ENCODE measurements at regions not wholly inside any gene's neighbourhood (a gene's known extent, or its start where the extent isn't known, plus 50 kb on each side); places are given as distances from the start of the nearest gene placed in this dataset.
A peak's percentile ranks its signal among the peaks of the same experiment; 100 is the strongest.

GRCh38 chr12:16893426-16893825 is 287.5 kb upstream of the LMO3 start:
- Histone ChIP-seq H3K4me3 (ENCODE audit: low read length) (no peak overlapping the region), H3K27ac (ENCODE audit: low read length) (no peak overlapping the region), H3K4me1 (ENCODE audit: control insufficient read depth, insufficient read depth, low read length) (no peaks in the 10 kb centered on the region), H3K9me3 (replicated peaks; ENCODE audit: control insufficient read depth, low read depth, low read length) (no peaks in the 10 kb centered on the region), H3K36me3 (ENCODE audit: control insufficient read depth, insufficient read depth, low read length) (no peaks in the 10 kb centered on the region), H3K27me3 (ENCODE audit: control insufficient read depth, insufficient read depth, low read length) (no peaks in the 10 kb centered on the region)
- 83% methylated on average over 2 of the region's 14 CpGs for WGBS (ENCODE audit: insufficient coverage)
- DNase-seq = no peak

GRCh38 chr12:16891673-16892072 is 285.7 kb upstream of the LMO3 start:
- no peak for DNase-seq
- Histone ChIP-seq H3K36me3 (ENCODE audit: control insufficient read depth, insufficient read depth, low read length) (no peaks in the 10 kb centered on the region), H3K9me3 (replicated peaks; ENCODE audit: control insufficient read depth, low read depth, low read length) (no peaks in the 10 kb centered on the region), H3K27ac (ENCODE audit: low read length) (no peak overlapping the region), H3K27me3 (ENCODE audit: control insufficient read depth, insufficient read depth, low read length) (no peaks in the 10 kb centered on the region), H3K4me3 (ENCODE audit: low read length) (no peak overlapping the region), H3K4me1 (ENCODE audit: control insufficient read depth, insufficient read depth, low read length) (no peaks in the 10 kb centered on the region)

- Histone ChIP-seq H3K27me3 (ENCODE audit: control insufficient read depth, insufficient read depth, low read length) (no peaks in the 10 kb centered on the region), H3K27ac (ENCODE audit: low read length) (no peak overlapping the region), H3K9me3 (replicated peaks; ENCODE audit: control insufficient read depth, low read depth, low read length) (no peaks in the 10 kb centered on the region), H3K36me3 (ENCODE audit: control insufficient read depth, insufficient read depth, low read length) (no peaks in the 10 kb centered on the region), H3K4me3 (ENCODE audit: low read length) (no peak overlapping the region), H3K4me1 (ENCODE audit: control insufficient read depth, insufficient read depth, low read length) (no peaks in the 10 kb centered on the region)
- no peak for DNase-seq
- no CpG with 5 or more reads among the region's 2 CpGs for WGBS (ENCODE audit: insufficient coverage)
Observed at GRCh38 chr12:16884819-16885218, 278.9 kb upstream of the LMO3 start.

GRCh38 chr12:16884056-16884455 is 278.1 kb upstream of the LMO3 start:
- no peak overlapping the region for H3K4me3 ChIP-seq (ENCODE audit: low read length)
- H3K36me3 ChIP-seq (ENCODE audit: control insufficient read depth, insufficient read depth, low read length) = no peaks in the 10 kb centered on the region
- no peaks in the 10 kb centered on the region for H3K9me3 ChIP-seq (replicated peaks; ENCODE audit: control insufficient read depth, low read depth, low read length)
- H3K27me3 ChIP-seq (ENCODE audit: control insufficient read depth, insufficient read depth, low read length) = no peaks in the 10 kb centered on the region
- WGBS (ENCODE audit: insufficient coverage) = no CpG with 5 or more reads among the region's 1 CpG
- no peak for DNase-seq
- no peak overlapping the region for H3K27ac ChIP-seq (ENCODE audit: low read length)
- no peaks in the 10 kb centered on the region for H3K4me1 ChIP-seq (ENCODE audit: control insufficient read depth, insufficient read depth, low read length)

GRCh38 chr12:16881986-16882570 is 276.1 kb upstream of the LMO3 start:
- H3K36me3 ChIP-seq (ENCODE audit: control insufficient read depth, insufficient read depth, low read length) = no peaks in the 10 kb centered on the region
- no peak overlapping the region for H3K4me3 ChIP-seq (ENCODE audit: low read length)
- no peaks in the 10 kb centered on the region for H3K9me3 ChIP-seq (replicated peaks; ENCODE audit: control insufficient read depth, low read depth, low read length)
- H3K4me1 ChIP-seq (ENCODE audit: control insufficient read depth, insufficient read depth, low read length) = no peaks in the 10 kb centered on the region
- DNase-seq = no peak
- H3K27me3 ChIP-seq (ENCODE audit: control insufficient read depth, insufficient read depth, low read length) = no peaks in the 10 kb centered on the region
- 67% methylated on average over 1 of the region's 4 CpGs for WGBS (ENCODE audit: insufficient coverage)
- no peak overlapping the region for H3K27ac ChIP-seq (ENCODE audit: low read length)

GRCh38 chr12:16880864-16881285 is 274.9 kb upstream of the LMO3 start:
- Histone ChIP-seq H3K9me3 (replicated peaks; ENCODE audit: control insufficient read depth, low read depth, low read length) (no peaks in the 10 kb centered on the region), H3K4me1 (ENCODE audit: control insufficient read depth, insufficient read depth, low read length) (no peaks in the 10 kb centered on the region), H3K4me3 (ENCODE audit: low read length) (no peak overlapping the region), H3K36me3 (ENCODE audit: control insufficient read depth, insufficient read depth, low read length) (no peaks in the 10 kb centered on the region), H3K27ac (ENCODE audit: low read length) (no peak overlapping the region), H3K27me3 (ENCODE audit: control insufficient read depth, insufficient read depth, low read length) (no peaks in the 10 kb centered on the region)
- WGBS (ENCODE audit: insufficient coverage) = 17% methylated on average over 6 of the region's 10 CpGs
- DNase-seq = no peak

GRCh38 chr12:16870845-16871244 is 264.9 kb upstream of the LMO3 start:
- H3K27ac ChIP-seq (ENCODE audit: low read length) = no peak overlapping the region
- no CpG with 5 or more reads among the region's 1 CpG for WGBS (ENCODE audit: insufficient coverage)
- H3K36me3 ChIP-seq (ENCODE audit: control insufficient read depth, insufficient read depth, low read length) = no peaks in the 10 kb centered on the region
- no peak for DNase-seq
- H3K4me3 ChIP-seq (ENCODE audit: low read length) = no peak overlapping the region
- no peaks in the 10 kb centered on the region for H3K9me3 ChIP-seq (replicated peaks; ENCODE audit: control insufficient read depth, low read depth, low read length)
- no peaks in the 10 kb centered on the region for H3K4me1 ChIP-seq (ENCODE audit: control insufficient read depth, insufficient read depth, low read length)
- H3K27me3 ChIP-seq (ENCODE audit: control insufficient read depth, insufficient read depth, low read length) = no peaks in the 10 kb centered on the region

GRCh38 chr12:16863742-16864141 is 257.8 kb upstream of the LMO3 start:
- Histone ChIP-seq H3K27ac (ENCODE audit: low read length) (no peak overlapping the region), H3K9me3 (replicated peaks; ENCODE audit: control insufficient read depth, low read depth, low read length) (no peaks in the 10 kb centered on the region), H3K27me3 (ENCODE audit: control insufficient read depth, insufficient read depth, low read length) (no peaks in the 10 kb centered on the region), H3K4me3 (ENCODE audit: low read length) (no peak overlapping the region), H3K36me3 (ENCODE audit: control insufficient read depth, insufficient read depth, low read length) (no peaks in the 10 kb centered on the region), H3K4me1 (ENCODE audit: control insufficient read depth, insufficient read depth, low read length) (no peaks in the 10 kb centered on the region)
- no peak for DNase-seq

- no CpG with 5 or more reads among the region's 1 CpG for WGBS (ENCODE audit: insufficient coverage)
- Histone ChIP-seq H3K4me1 (ENCODE audit: control insufficient read depth, insufficient read depth, low read length) (no peaks in the 10 kb centered on the region), H3K27me3 (ENCODE audit: control insufficient read depth, insufficient read depth, low read length) (no peaks in the 10 kb centered on the region), H3K36me3 (ENCODE audit: control insufficient read depth, insufficient read depth, low read length) (no peaks in the 10 kb centered on the region), H3K9me3 (replicated peaks; ENCODE audit: control insufficient read depth, low read depth, low read length) (no peaks in the 10 kb centered on the region), H3K27ac (ENCODE audit: low read length) (no peak overlapping the region), H3K4me3 (ENCODE audit: low read length) (no peak overlapping the region)
- DNase-seq = peak; percentile 3
Observed at GRCh38 chr12:16857456-16857923, 251.5 kb upstream of the LMO3 start.

GRCh38 chr12:16854465-16854864 is 248.5 kb upstream of the LMO3 start:
- Histone ChIP-seq H3K27me3 (ENCODE audit: control insufficient read depth, insufficient read depth, low read length) (no peaks in the 10 kb centered on the region), H3K4me3 (ENCODE audit: low read length) (no peak overlapping the region)

GRCh38 chr12:16849473-16849872 is 243.5 kb upstream of the LMO3 start:
- Histone ChIP-seq H3K27ac (ENCODE audit: low read length) (no peak overlapping the region), H3K36me3 (ENCODE audit: control insufficient read depth, insufficient read depth, low read length) (no peaks in the 10 kb centered on the region), H3K4me1 (ENCODE audit: control insufficient read depth, insufficient read depth, low read length) (no peaks in the 10 kb centered on the region), H3K27me3 (ENCODE audit: control insufficient read depth, insufficient read depth, low read length) (no peaks in the 10 kb centered on the region), H3K9me3 (replicated peaks; ENCODE audit: control insufficient read depth, low read depth, low read length) (no peaks in the 10 kb centered on the region), H3K4me3 (ENCODE audit: low read length) (no peak overlapping the region)
- no CpG with 5 or more reads among the region's 2 CpGs for WGBS (ENCODE audit: insufficient coverage)
- no peak for DNase-seq

More at GRCh38 chr12:16854465-16854864, 248.5 kb upstream of the LMO3 start:
- Histone ChIP-seq H3K4me1 (ENCODE audit: control insufficient read depth, insufficient read depth, low read length) (no peaks in the 10 kb centered on the region), H3K9me3 (replicated peaks; ENCODE audit: control insufficient read depth, low read depth, low read length) (no peaks in the 10 kb centered on the region), H3K36me3 (ENCODE audit: control insufficient read depth, insufficient read depth, low read length) (no peaks in the 10 kb centered on the region), H3K27ac (ENCODE audit: low read length) (no peak overlapping the region)
- WGBS (ENCODE audit: insufficient coverage) = 68% methylated on average over 1 of the region's 1 CpG
- DNase-seq = no peak
